ENCODE measurements at regions not wholly inside any gene's neighbourhood (a gene's known extent, or its start where the extent isn't known, plus 50 kb on each side); places are given as distances from the start of the nearest gene placed in this dataset.

- H3K27ac ChIP-seq = no peak overlapping the region
Observed at GRCh38 chr11:116255321-116255953, 517.4 kb downstream of the BUD13 start.

DNA sequence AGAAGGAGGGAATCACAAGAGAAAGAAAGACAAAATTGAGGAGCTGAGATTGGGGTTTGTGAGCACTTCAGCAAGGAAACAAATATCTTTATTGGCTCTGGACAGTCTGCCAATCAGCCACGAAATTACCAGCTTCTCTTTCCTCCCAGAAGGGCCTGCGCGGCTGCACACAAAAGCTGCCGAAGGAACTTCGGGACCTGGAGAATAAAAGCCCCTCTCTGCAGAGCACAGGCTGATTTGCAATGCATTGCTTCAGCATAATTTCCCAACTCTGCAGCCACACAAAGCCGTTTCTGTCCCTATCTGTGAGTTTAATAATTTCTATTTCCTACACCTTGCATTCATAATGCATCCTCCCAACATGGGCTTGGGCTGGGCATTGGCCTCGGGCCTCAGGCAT lies 522.6 kb downstream of the BUD13 start:
- TF ChIP-seq ZFX (IDR thresholded peaks at IDR 0.05; ENCODE audit: borderline replicate concordance) = no peak
- TF ChIP-seq, protein P1, sequence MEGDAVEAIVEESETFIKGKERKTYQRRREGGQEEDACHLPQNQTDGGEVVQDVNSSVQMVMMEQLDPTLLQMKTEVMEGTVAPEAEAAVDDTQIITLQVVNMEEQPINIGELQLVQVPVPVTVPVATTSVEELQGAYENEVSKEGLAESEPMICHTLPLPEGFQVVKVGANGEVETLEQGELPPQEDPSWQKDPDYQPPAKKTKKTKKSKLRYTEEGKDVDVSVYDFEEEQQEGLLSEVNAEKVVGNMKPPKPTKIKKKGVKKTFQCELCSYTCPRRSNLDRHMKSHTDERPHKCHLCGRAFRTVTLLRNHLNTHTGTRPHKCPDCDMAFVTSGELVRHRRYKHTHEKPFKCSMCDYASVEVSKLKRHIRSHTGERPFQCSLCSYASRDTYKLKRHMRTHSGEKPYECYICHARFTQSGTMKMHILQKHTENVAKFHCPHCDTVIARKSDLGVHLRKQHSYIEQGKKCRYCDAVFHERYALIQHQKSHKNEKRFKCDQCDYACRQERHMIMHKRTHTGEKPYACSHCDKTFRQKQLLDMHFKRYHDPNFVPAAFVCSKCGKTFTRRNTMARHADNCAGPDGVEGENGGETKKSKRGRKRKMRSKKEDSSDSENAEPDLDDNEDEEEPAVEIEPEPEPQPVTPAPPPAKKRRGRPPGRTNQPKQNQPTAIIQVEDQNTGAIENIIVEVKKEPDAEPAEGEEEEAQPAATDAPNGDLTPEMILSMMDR (IDR thresholded peaks at IDR 0.05) = no peak
- H3K27ac ChIP-seq = no peak overlapping the region

More at GRCh38 chr11:116255321-116255953, 517.4 kb downstream of the BUD13 start:
- TF ChIP-seq, protein P1 (IDR thresholded peaks at IDR 0.05) = no peak
- no peak for TF ChIP-seq ZFX (IDR thresholded peaks at IDR 0.05; ENCODE audit: borderline replicate concordance)

DNA sequence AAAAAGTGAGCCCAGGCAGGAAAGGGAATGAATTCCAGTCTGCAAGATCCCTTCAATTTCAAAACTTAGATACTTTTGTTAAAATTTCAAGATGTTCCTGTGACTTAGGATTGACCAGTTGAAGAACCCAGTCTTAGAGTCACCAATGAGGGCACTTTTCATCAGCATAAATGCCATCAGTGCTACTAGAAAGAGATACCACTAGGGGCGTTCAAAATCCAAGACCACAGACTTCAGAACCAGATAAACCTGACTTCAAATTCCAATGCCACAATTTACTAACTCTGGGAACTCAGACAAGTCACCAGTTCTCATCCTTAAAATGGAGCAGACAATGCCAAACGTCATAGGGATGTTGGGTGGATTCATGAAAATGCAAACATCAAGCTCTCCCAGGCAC lies 523.2 kb downstream of the BUD13 start:
- TF ChIP-seq, protein P1 (IDR thresholded peaks at IDR 0.05) = no peak
- no peak for TF ChIP-seq ZFX (IDR thresholded peaks at IDR 0.05; ENCODE audit: borderline replicate concordance)

GRCh38 chr11:116244889-116245288 lies 527.9 kb downstream of the BUD13 start:
- TF ChIP-seq, protein P1 (IDR thresholded peaks at IDR 0.05) = no peak
- TF ChIP-seq ZFX (IDR thresholded peaks at IDR 0.05; ENCODE audit: borderline replicate concordance) = no peak
- no peak overlapping the region for H3K27ac ChIP-seq

More for the DNA sequence above, 523.2 kb downstream of the BUD13 start:
- no peak overlapping the region for H3K27ac ChIP-seq

DNA sequence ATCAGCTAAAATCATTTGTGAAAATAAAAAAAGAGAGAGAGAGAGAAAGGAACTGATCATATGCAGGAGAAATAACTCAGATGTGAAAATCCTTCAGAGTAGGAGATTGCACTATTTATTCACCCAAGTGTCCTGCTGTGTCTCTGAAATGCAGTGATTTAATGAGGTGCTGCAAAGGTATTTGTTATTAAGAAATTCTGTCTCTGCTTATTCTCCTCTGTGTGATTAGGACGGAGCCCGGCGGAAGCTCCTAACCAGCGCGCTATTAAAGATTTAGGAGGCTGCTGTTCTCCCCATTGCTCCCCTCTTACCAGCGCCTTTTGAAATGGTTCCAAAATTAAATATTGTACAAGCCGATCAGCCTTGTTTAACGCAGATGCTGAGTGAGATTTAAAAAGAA lies 528.3 kb downstream of the BUD13 start:
- no peak overlapping the region for H3K27ac ChIP-seq
- TF ChIP-seq, protein P1 (IDR thresholded peaks at IDR 0.05) = no peak
- no peak for TF ChIP-seq ZFX (IDR thresholded peaks at IDR 0.05; ENCODE audit: borderline replicate concordance)

- TF ChIP-seq, protein P1 (IDR thresholded peaks at IDR 0.05) = no peak
- no peak for TF ChIP-seq ZFX (IDR thresholded peaks at IDR 0.05; ENCODE audit: borderline replicate concordance)
- no peak overlapping the region for H3K27ac ChIP-seq
Observed at GRCh38 chr11:116243991-116244390, 528.8 kb downstream of the BUD13 start.

- no peak for TF ChIP-seq ZFX (IDR thresholded peaks at IDR 0.05; ENCODE audit: borderline replicate concordance)
- TF ChIP-seq, protein P1 (IDR thresholded peaks at IDR 0.05) = no peak
- no peak overlapping the region for H3K27ac ChIP-seq
Observed at GRCh38 chr11:116242006-116242405, 530.8 kb downstream of the BUD13 start.

Measured in 22Rv1 (cell line).